ENCODE measurements at regions not wholly inside any gene's neighbourhood (a gene's known extent, or its start where the extent isn't known, plus 50 kb on each side); places are given as distances from the start of the nearest gene placed in this dataset.
A peak's percentile ranks its signal among the peaks of the same experiment; 100 is the strongest.

- TF ChIP-seq SIN3A (IDR thresholded peaks at IDR 0.05; ENCODE audit: low read depth, low read length) = no peak
- 0 out of 2 replicates have a peak, but pooled peaks have one; percentile 40 for TF ChIP-seq RELB (IDR thresholded peaks at IDR 0.05; ENCODE audit: low read depth)
- peak; percentile 37; the same call in 1 of the 2 replicates for TF ChIP-seq MTA2 (IDR thresholded peaks at IDR 0.05; ENCODE audit: low read depth)
- TF ChIP-seq CEBPB (IDR thresholded peaks at IDR 0.05; ENCODE audit: borderline replicate concordance in 1 of 2, low read depth in 2 of 2, low read length in 2 of 2) = peak in 1 of 2 experiments; percentile 82; a peak in 2 of 4 replicates
- peak; percentile 15; the same call in 1 of the 2 replicates for TF ChIP-seq SPI1 (IDR thresholded peaks at IDR 0.05; ENCODE audit: borderline replicate concordance, insufficient read depth, low read depth, low read length)
- TF ChIP-seq PKNOX1 (IDR thresholded peaks at IDR 0.05) = 0 out of 2 replicates have a peak, but pooled peaks have one; percentile 8
- TF ChIP-seq IRF5 (IDR thresholded peaks at IDR 0.05; ENCODE audit: borderline replicate concordance) = no peak
- no peak for TF ChIP-seq RAD51 (IDR thresholded peaks at IDR 0.05)
- peak; percentile 42; the same call in 1 of the 2 replicates for TF ChIP-seq ZNF384 (IDR thresholded peaks at IDR 0.05; ENCODE audit: borderline replicate concordance, low read depth, low read length)
- no peak for TF ChIP-seq MYC (IDR thresholded peaks at IDR 0.05; ENCODE audit: insufficient read depth, insufficient read length, insufficient replicate concordance, low read length, severe bottlenecking)
- TF ChIP-seq RUNX3 (IDR thresholded peaks at IDR 0.05; ENCODE audit: low read length) = no peak
- Histone ChIP-seq H3K9me3 (replicated peaks; ENCODE audit: control insufficient read depth, insufficient read depth, low read length) (no peaks in the 10 kb centered on the region), H3K36me3 (ENCODE audit: control insufficient read depth in 2 of 2, insufficient read depth in 2 of 2, low read length in 1 of 2) (no peaks in the 10 kb centered on the region), H3K79me2 (ENCODE audit: control insufficient read depth, insufficient read depth, low read length) (no peaks in the 10 kb centered on the region), H3K9ac (ENCODE audit: control insufficient read depth, insufficient read depth, low read length) (no peak overlapping the region), H3K4me1 (ENCODE audit: control insufficient read depth, insufficient read depth, low read length) (no peaks in the 10 kb centered on the region; the same call in 1 of the 2 replicates), H3K4me3 (no peak overlapping the region), H2AFZ (ENCODE audit: control insufficient read depth, low read depth, low read length) (no peak overlapping the region), H3K27me3 (replicated peaks in 1 of 2; ENCODE audit: control insufficient read depth in 2 of 2, insufficient read depth in 2 of 2, low read length in 1 of 2) (no peaks in the 10 kb centered on the region), H4K20me1 (ENCODE audit: control insufficient read depth, insufficient read depth) (no peaks in the 10 kb centered on the region), H3K4me2 (ENCODE audit: control insufficient read depth, insufficient read depth) (no peak overlapping the region), H3K27ac (ENCODE audit: control insufficient read depth, insufficient read depth) (no peak overlapping the region)
- FAIRE-seq = no peak
- intact Hi-C loops (cut with micrococcal nuclease; ENCODE audit: unreplicated experiment) (no loop called here), in situ Hi-C loops (cut with MboI) (no loop called here)
- WGBS (ENCODE audit: insufficient coverage, insufficient replicate concordance, low lambda C conversion rate, missing lambda C conversion rate) = 63% methylated on average over 3 of the region's 3 CpGs
- ChIA-PET POLR2A (no interaction called here), SMC1A (ENCODE audit: uncharacterized antibody, unreplicated experiment) (interaction anchor here (0.7 to 1.0 kb wide), 3 partner anchors 8 to 54 kb away, joined by 3 read pairs; no protein-coding TSS in a partner anchor), CTCF (no interaction called here), RAD21 (ENCODE audit: unreplicated experiment) (interaction anchor here (1.0 to 1.1 kb wide), 2 partner anchors 56 to 941 kb away, joined by 5 read pairs; no protein-coding TSS in a partner anchor)
- BruUV-seq (replicated peaks) = no TSS peak
- no peak for DNase-seq (ENCODE audit: low read depth, low spot score)
- peak; percentile 82 for ATAC-seq
Measured at GRCh38 chr18:56258178-56258577, 380.2 kb downstream of the TXNL1 start.
